ENCODE measurements at regions not wholly inside any gene's neighbourhood (a gene's known extent, or its start where the extent isn't known, plus 50 kb on each side); places are given as distances from the start of the nearest gene placed in this dataset.
A peak's percentile ranks its signal among the peaks of the same experiment; 100 is the strongest.

DNA sequence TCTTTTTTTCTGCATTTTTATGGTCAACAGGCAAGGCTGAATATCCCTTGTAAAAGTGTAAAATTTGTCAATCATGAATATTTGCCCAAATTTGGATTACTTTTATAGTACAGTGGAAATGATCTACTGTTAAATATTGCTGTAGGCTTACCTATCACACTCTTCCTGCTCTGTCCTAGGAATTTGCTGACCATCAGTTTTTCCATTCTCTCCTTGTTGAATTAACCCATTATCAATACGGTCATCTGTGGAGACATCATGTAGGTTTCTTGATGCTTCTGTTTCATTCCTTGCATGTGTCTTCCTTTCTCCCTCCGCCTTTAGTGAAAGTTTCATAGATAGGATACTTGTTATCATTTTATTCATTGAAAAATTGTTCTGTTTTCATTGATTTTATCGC, 139.6 kb upstream of the TUBA3C start:
- H3K4ac ChIP-seq (ENCODE audit: low read depth, low read length) = no peak overlapping the region
- no peak overlapping the region for H4K91ac ChIP-seq (ENCODE audit: insufficient read depth, low read depth, low read length)
- no peak overlapping the region for H3K4me2 ChIP-seq (ENCODE audit: low read depth, low read length)
- CTCF ChIA-PET = no interaction called here
- H3K27ac ChIP-seq (ENCODE audit: insufficient read depth, low read length) = no peak overlapping the region
- no peaks in the 10 kb centered on the region for H3K36me3 ChIP-seq (ENCODE audit: control insufficient read depth, insufficient read depth, low read length)
- DNase-seq (no peak), ATAC-seq (ENCODE audit: low read depth) (no peak)
- H4K5ac ChIP-seq (ENCODE audit: low read depth, low read length) = no peak overlapping the region
- no peaks in the 10 kb centered on the region for H4K20me1 ChIP-seq (ENCODE audit: insufficient read depth, low read length)
- H3K4me1 ChIP-seq (ENCODE audit: control insufficient read depth, insufficient read depth, low read length) = no peaks in the 10 kb centered on the region
- no peak overlapping the region for H2BK20ac ChIP-seq (ENCODE audit: low read depth, low read length)
- intact Hi-C loops (cut with micrococcal nuclease) (no loop called here), in situ Hi-C loops (cut with MboI; ENCODE audit: low sequenced_read_pairs) (no loop called here), dilution Hi-C loops (cut with HindIII; ENCODE audit: low sequenced_read_pairs, unreplicated experiment) (no loop called here)
- H3K9ac ChIP-seq (ENCODE audit: low read depth, low read length) = no peak overlapping the region
- H3K9me1 ChIP-seq (ENCODE audit: insufficient read depth, low read length) = no peaks in the 10 kb centered on the region
- no TSS peak for BruUV-seq (replicated peaks)
- H3K56ac ChIP-seq (ENCODE audit: extremely low read depth, insufficient read depth, low read length) = no peak overlapping the region
- no peak overlapping the region for H3K14ac ChIP-seq (replicated peaks; ENCODE audit: low read depth, low read length)
- no peaks in the 10 kb centered on the region for H3K79me1 ChIP-seq (ENCODE audit: low read depth in 1 of 2, low read length in 2 of 2)
- H3K4me3 ChIP-seq (ENCODE audit: insufficient read depth, low read depth, low read length) = no peak overlapping the region
- H2AK9ac ChIP-seq (replicated peaks; ENCODE audit: low read depth, low read length, poor library complexity) = no peak overlapping the region
- no peak overlapping the region for H2BK15ac ChIP-seq (ENCODE audit: low read depth, low read length)
- no peak overlapping the region for H2BK120ac ChIP-seq (ENCODE audit: low read depth, low read length)
- peaks cover 10% of the 10 kb centered on the region; the same call in 1 of the 2 replicates for H3K9me3 ChIP-seq (ENCODE audit: control insufficient read depth, insufficient read depth, low read length)
- no CpG with 5 or more reads among the region's 3 CpGs for WGBS, 2 experiments (ENCODE audit: extremely low coverage in 2 of 2, insufficient read length in 1 of 2)
- TF ChIP-seq USF2 (IDR thresholded peaks at IDR 0.05; ENCODE audit: low read depth, low read length) = no peak
- no peak for TF ChIP-seq CEBPB (IDR thresholded peaks at IDR 0.05; ENCODE audit: low read depth, low read length)
- TF ChIP-seq, protein P1, sequence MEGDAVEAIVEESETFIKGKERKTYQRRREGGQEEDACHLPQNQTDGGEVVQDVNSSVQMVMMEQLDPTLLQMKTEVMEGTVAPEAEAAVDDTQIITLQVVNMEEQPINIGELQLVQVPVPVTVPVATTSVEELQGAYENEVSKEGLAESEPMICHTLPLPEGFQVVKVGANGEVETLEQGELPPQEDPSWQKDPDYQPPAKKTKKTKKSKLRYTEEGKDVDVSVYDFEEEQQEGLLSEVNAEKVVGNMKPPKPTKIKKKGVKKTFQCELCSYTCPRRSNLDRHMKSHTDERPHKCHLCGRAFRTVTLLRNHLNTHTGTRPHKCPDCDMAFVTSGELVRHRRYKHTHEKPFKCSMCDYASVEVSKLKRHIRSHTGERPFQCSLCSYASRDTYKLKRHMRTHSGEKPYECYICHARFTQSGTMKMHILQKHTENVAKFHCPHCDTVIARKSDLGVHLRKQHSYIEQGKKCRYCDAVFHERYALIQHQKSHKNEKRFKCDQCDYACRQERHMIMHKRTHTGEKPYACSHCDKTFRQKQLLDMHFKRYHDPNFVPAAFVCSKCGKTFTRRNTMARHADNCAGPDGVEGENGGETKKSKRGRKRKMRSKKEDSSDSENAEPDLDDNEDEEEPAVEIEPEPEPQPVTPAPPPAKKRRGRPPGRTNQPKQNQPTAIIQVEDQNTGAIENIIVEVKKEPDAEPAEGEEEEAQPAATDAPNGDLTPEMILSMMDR (conservative IDR thresholded peaks at IDR 0.05; ENCODE audit: low read depth, low read length) = no peak
- no peak for TF ChIP-seq CHD1 (IDR thresholded peaks at IDR 0.05; ENCODE audit: low read depth, low read length)
- TF ChIP-seq POLR2A (IDR thresholded peaks at IDR 0.05; ENCODE audit: low read depth, low read length) = no peak
- no peak for TF ChIP-seq BHLHE40 (IDR thresholded peaks at IDR 0.05; ENCODE audit: low read depth, low read length)
- TF ChIP-seq MAFK (IDR thresholded peaks at IDR 0.05; ENCODE audit: low read depth, low read length) = peak; percentile 16; the same call in 1 of the 2 replicates
- TF ChIP-seq NFE2L2 (IDR thresholded peaks at IDR 0.05; ENCODE audit: low read depth, low read length) = no peak
- no peak overlapping the region for H2AFZ ChIP-seq (replicated peaks; ENCODE audit: low read length, poor library complexity)
- no peak overlapping the region for H2AK5ac ChIP-seq (ENCODE audit: low read depth, low read length)
- POLR2A ChIA-PET (ENCODE audit: unreplicated experiment) = no interaction called here
- no peak overlapping the region for H3K18ac ChIP-seq (ENCODE audit: low read depth, low read length)
- H3K27me3 ChIP-seq (ENCODE audit: control insufficient read depth, insufficient read depth, low read length) = no peaks in the 10 kb centered on the region
- no peak overlapping the region for H2BK5ac ChIP-seq (ENCODE audit: low read depth, low read length, poor library complexity, severe bottlenecking)
- H3K23ac ChIP-seq (ENCODE audit: low read depth, low read length) = no peak overlapping the region
- no peak overlapping the region for H4K8ac ChIP-seq (ENCODE audit: low read depth in 2 of 2, low read length in 2 of 2)

Data from IMR-90 (cell line).